ENCODE measurements at regions not wholly inside any gene's neighbourhood (a gene's known extent, or its start where the extent isn't known, plus 50 kb on each side); places are given as distances from the start of the nearest gene placed in this dataset.

GRCh38 chr7:8906396-8907075 is 473.1 kb downstream of the NXPH1 start:
- Histone ChIP-seq H3K27ac (ENCODE audit: low read depth, low read length) (no peak overlapping the region), H3K27me3 (ENCODE audit: control insufficient read depth, insufficient read depth, low read length) (no peaks in the 10 kb centered on the region), H3K4me3 (ENCODE audit: low read depth, low read length) (no peak overlapping the region), H3K9me3 (ENCODE audit: control insufficient read depth, insufficient read depth, low read length) (peaks cover 5% of the 10 kb centered on the region; the same call in 1 of the 2 replicates)
- TF ChIP-seq CTCF (IDR thresholded peaks at IDR 0.05; ENCODE audit: low read depth, low read length), result no peak
- CTCF ChIA-PET, result no interaction called here
- POLR2A ChIA-PET, result no interaction called here
- no peak for DNase-seq (ENCODE audit: low read depth, low spot score)

DNA sequence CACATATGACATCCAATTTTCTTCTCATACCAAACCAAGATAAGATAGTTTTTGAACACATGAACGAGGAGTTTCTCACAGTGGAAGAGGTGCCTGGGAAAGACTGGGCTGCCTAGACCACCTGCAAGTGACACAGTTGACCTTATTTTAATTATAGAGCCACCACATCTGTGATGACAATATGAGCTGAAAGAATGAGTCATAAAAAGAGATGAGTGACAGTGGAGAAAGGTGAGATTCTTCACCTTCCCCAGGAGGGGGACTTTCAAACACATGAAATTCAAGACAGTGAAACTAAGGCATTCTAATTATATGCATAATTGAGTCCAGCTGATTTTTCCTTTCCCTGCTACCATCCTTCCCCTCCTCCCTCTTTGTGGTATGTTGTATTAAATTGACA is 475.5 kb downstream of the NXPH1 start:
- no peak for DNase-seq (ENCODE audit: low read depth, low spot score)
- Histone ChIP-seq H3K4me3 (ENCODE audit: low read depth, low read length) (no peak overlapping the region), H3K27me3 (ENCODE audit: control insufficient read depth, insufficient read depth, low read length) (no peaks in the 10 kb centered on the region), H3K9me3 (ENCODE audit: control insufficient read depth, insufficient read depth, low read length) (peaks cover 5% of the 10 kb centered on the region; the same call in 1 of the 2 replicates), H3K27ac (ENCODE audit: low read depth, low read length) (no peak overlapping the region)
- ChIA-PET CTCF (no interaction called here), POLR2A (no interaction called here)
- no peak for TF ChIP-seq CTCF (IDR thresholded peaks at IDR 0.05; ENCODE audit: low read depth, low read length)

DNA sequence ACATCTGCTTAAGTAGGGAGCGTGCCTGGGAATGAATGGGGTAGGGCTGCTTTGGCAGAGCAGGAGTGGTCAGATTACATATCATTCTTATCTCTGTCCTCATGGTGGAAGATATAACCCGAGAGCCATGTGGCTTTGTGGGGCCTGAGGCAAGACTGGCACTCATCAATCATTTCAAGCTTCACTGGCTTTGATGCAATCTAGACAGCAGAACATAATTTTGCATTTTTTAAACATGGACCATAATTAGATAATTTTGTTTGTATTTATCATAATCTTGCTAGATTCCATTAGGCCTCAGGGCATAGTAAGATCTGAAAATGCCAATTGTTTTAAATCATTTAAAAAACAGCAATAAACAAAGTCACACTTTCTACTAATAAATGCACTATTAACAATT is 480.3 kb downstream of the NXPH1 start:
- no peak for DNase-seq (ENCODE audit: low read depth, low spot score)
- ChIA-PET CTCF (no interaction called here), POLR2A (no interaction called here)
- TF ChIP-seq CTCF (IDR thresholded peaks at IDR 0.05; ENCODE audit: low read depth, low read length), result no peak
- Histone ChIP-seq H3K27me3 (ENCODE audit: control insufficient read depth, insufficient read depth, low read length) (no peaks in the 10 kb centered on the region), H3K9me3 (ENCODE audit: control insufficient read depth, insufficient read depth, low read length) (peaks cover 6% of the 10 kb centered on the region), H3K27ac (ENCODE audit: low read depth, low read length) (no peak overlapping the region), H3K4me3 (ENCODE audit: low read depth, low read length) (no peak overlapping the region)

DNA sequence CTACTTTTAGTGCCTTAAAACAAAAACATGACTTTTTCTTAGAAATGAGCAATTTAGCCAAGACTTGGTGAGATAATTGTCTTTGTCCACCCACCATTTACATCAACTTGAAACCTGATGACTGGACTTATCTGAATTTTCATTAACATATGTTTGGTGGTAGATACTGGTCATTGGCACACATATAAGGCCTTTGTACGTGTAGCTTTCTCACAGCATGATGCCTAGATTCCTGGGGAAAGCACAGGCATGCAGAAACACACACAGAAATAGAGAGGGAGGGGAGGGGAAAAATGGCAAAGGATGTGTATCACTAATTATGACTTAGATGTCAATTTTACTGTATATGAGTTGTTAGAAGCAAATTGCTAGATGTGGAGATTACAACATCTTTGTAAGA is 488.4 kb downstream of the NXPH1 start:
- H3K9me3 ChIP-seq (ENCODE audit: control insufficient read depth, insufficient read depth, low read length), result peaks cover 5% of the 10 kb centered on the region; the same call in 1 of the 2 replicates
- ChIA-PET POLR2A (no interaction called here), CTCF (no interaction called here)
- no peaks in the 10 kb centered on the region for H3K27me3 ChIP-seq (ENCODE audit: control insufficient read depth, insufficient read depth, low read length)
- no peak for TF ChIP-seq CTCF (IDR thresholded peaks at IDR 0.05; ENCODE audit: low read depth, low read length)
- DNase-seq (ENCODE audit: low read depth, low spot score), result no peak
- no peak overlapping the region for H3K27ac ChIP-seq (ENCODE audit: low read depth, low read length)
- no peak overlapping the region for H3K4me3 ChIP-seq (ENCODE audit: low read depth, low read length)

- Histone ChIP-seq H3K27me3 (ENCODE audit: control insufficient read depth, insufficient read depth, low read length) (no peaks in the 10 kb centered on the region), H3K4me3 (ENCODE audit: low read depth, low read length) (no peak overlapping the region), H3K9me3 (ENCODE audit: control insufficient read depth, insufficient read depth, low read length) (peaks cover 6% of the 10 kb centered on the region; the same call in 1 of the 2 replicates), H3K27ac (ENCODE audit: low read depth, low read length) (no peak overlapping the region)
- ChIA-PET CTCF (interaction anchor here (0.7 kb wide), 1 partner anchor 23 kb away, joined by 5 read pairs; no protein-coding TSS in a partner anchor), POLR2A (no interaction called here)
- TF ChIP-seq CTCF (IDR thresholded peaks at IDR 0.05; ENCODE audit: low read depth, low read length), result no peak
- no peak for DNase-seq (ENCODE audit: low read depth, low spot score)
Measured at GRCh38 chr7:8922726-8923125, 489.3 kb downstream of the NXPH1 start.

Data from AG04450 (cell line).